Fibroblast of the aortic adventitia (primary cell): ENCODE measurements at regions not wholly inside any gene's neighbourhood (a gene's known extent, or its start where the extent isn't known, plus 50 kb on each side); places are given as distances from the start of the nearest gene placed in this dataset.

ENCODE experiments used
- DNase-seq: peaks from one replicate; pipeline ENCODE4 v3.0.0-alpha.2; 2010; ENCODE audit warnings: low read depth
- H3K4me3 ChIP-seq: 2 replicates; pipeline ENCODE4 v1.5.1; 2011; ENCODE audit warnings: low read depth, mild to moderate bottlenecking, control low read depth, low read length, moderate library complexity
- CTCF ChIP-seq: IDR thresholded peaks from 2 replicates; pipeline ENCODE4 v1.5.1; 2011; ENCODE audit warnings: mild to moderate bottlenecking, low read length, control low read depth, inconsistent platforms; ENCODE audit not compliant: insufficient read depth

GRCh38 chr14:82421286-82421685 lies 887.6 kb upstream of the SEL1L start:
- H3K4me3 ChIP-seq: no peak overlapping the region
- no peak for TF ChIP-seq CTCF
- DNase-seq: no peak

DNA sequence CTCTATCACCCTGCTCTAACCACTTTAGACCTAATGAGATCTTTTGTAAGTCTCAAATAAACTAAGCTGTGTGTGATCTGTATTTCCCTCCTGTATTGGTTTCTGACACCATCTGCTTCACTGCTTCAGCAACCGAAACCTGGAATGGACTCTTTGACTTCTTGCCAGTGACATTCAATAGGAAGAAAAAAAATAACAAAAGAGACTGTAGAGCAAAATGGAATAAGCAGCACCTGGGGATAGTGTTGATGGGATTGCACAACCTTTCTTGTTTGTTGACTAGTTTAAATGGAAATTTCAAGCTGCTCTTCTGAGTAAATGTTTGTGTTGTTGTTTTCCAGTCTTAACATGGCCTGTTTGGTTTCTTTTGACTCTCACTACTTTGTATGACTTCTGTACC lies 888.6 kb upstream of the SEL1L start:
- DNase-seq: no peak
- TF ChIP-seq CTCF: no peak
- H3K4me3 ChIP-seq: no peak overlapping the region

DNA sequence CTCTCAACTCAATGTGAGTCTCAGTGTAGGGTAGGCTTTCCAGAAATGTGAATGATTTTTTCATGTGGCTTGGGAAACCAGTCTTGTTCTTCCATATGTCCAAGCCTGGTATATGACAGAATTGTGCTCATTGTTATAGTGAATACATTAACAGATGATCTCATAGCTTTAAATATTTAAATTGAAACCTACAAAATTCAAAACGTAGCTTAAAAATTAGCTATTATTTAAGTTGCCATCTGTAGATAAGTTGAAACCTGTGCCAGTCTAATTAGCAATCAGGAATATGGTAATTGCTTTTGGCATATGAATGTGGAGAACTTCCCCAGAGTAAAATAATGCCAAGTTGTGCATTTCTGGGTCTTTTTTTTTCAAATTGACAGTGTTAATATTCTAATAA lies 891.6 kb upstream of the SEL1L start:
- DNase-seq: no peak
- H3K4me3 ChIP-seq: no peak overlapping the region
- no peak for TF ChIP-seq CTCF

GRCh38 chr14:82431031-82431430 lies 897.4 kb upstream of the SEL1L start:
- TF ChIP-seq CTCF: no peak
- DNase-seq: no peak

GRCh38 chr14:82432301-82433105 lies 898.9 kb upstream of the SEL1L start:
- TF ChIP-seq CTCF: no peak
- H3K4me3 ChIP-seq: no peak overlapping the region

More at GRCh38 chr14:82431031-82431430, 897.4 kb upstream of the SEL1L start:
- no peak overlapping the region for H3K4me3 ChIP-seq

GRCh38 chr14:82438436-82438835 lies 904.8 kb upstream of the SEL1L start:
- no peak overlapping the region for H3K4me3 ChIP-seq
- no peak for TF ChIP-seq CTCF
- no peak for DNase-seq

More at GRCh38 chr14:82432301-82433105, 898.9 kb upstream of the SEL1L start:
- no peak for DNase-seq

DNA sequence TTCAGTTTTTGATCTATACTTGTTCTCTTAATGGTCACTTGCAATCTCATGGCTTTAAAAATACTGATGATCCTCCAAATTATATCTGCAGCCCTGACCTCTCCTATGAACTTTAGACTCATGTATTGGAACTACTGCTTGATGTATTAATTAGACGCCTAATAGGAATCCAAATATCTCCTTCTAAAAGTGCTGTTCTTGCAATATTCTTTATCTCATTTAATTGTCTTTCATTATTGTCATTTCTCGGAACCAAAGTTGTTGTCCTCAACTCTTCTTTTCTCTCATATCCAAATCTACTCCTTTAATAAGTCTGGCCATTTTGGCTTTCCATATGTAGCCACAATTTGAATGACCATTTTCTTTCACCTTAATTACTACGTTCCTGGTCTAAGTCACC lies 907.6 kb upstream of the SEL1L start:
- no peak for TF ChIP-seq CTCF
- no peak overlapping the region for H3K4me3 ChIP-seq
- DNase-seq: no peak
